Lung (tissue), 11 donors: ENCODE measurements at regions not wholly inside any gene's neighbourhood (a gene's known extent, or its start where the extent isn't known, plus 50 kb on each side); places are given as distances from the start of the nearest gene placed in this dataset.

Source experiments
- ATAC-seq: fragments of 200-7000 bp; cut with Tn5 transposase; one replicate; pipeline ENCODE4 v1.9.1; 2020; ENCODE audit warnings: moderate number of reproducible peaks; ENCODE audit not compliant: insufficient read depth, low FRiP score
- DNase-seq, 3 donors: peaks; one replicate each; pipeline ENCODE4 v3.0.0-alpha.2; 2013 to 2017
- H3K27ac ChIP-seq, 2 donors: one replicate each; pipeline ENCODE4 v1.5.1; 2013; ENCODE audit warnings: mild to moderate bottlenecking in 2 of 2, moderate library complexity in 2 of 2, control low read depth in 1 of 2, inconsistent platforms in 1 of 2, low read depth in 1 of 2, low read length in 1 of 2
- H3K27me3 ChIP-seq, 3 donors: one replicate each; pipeline ENCODE4 v1.5.1; 2013; ENCODE audit warnings: low read length in 2 of 3; ENCODE audit not compliant: control insufficient read depth in 3 of 3, insufficient read depth in 3 of 3
- H3K36me3 ChIP-seq, 4 donors: one replicate each; pipeline ENCODE4 v1.5.1; 2013; ENCODE audit warnings: low read length in 4 of 4, mild to moderate bottlenecking in 1 of 4, moderate library complexity in 1 of 4; ENCODE audit not compliant: control insufficient read depth in 4 of 4, insufficient read depth in 4 of 4
- H3K4me1 ChIP-seq, 5 donors: one replicate each; pipeline ENCODE4 v1.5.1; 2013; ENCODE audit warnings: low read length in 5 of 5, mild to moderate bottlenecking in 2 of 5, moderate library complexity in 1 of 5; ENCODE audit not compliant: control insufficient read depth in 5 of 5, insufficient read depth in 5 of 5
- H3K4me3 ChIP-seq: one replicate; pipeline ENCODE4 v1.5.1; 2013; ENCODE audit warnings: mild to moderate bottlenecking, control low read depth, moderate library complexity
- H3K9ac ChIP-seq, 2 donors: one replicate each; pipeline ENCODE4 v1.5.1; 2013; ENCODE audit warnings: low read length in 2 of 2, control low read depth in 1 of 2; ENCODE audit not compliant: insufficient read depth in 1 of 2
- H3K9me3 ChIP-seq, 4 donors: one replicate each; pipeline ENCODE4 v1.5.1; 2013; ENCODE audit warnings: low read length in 3 of 4, mild to moderate bottlenecking in 1 of 4, moderate library complexity in 1 of 4; ENCODE audit not compliant: control insufficient read depth in 4 of 4, insufficient read depth in 3 of 4
- CTCF ChIP-seq: IDR thresholded peaks from 2 replicates; pipeline ENCODE4 v1.5.1; 2012; ENCODE audit warnings: mild to moderate bottlenecking; ENCODE audit errors: control extremely low read depth, extremely low read depth
- whole genome bisulfite sequencing, 2 donors: extraction: QIAGEN DNeasy Blood & Tissue Kit; methylation state at CpG; one replicate each; pipeline ENCODE4 v1.1.7; 2013; 5-methylcytosine and 5-hydroxymethylcytosine counted together
- donor health status: control.
- donor health status: control.
- donor health status: Bipolar disorder and iron deficiency.
- donor health status: healthy.
- donor health status: DM: yes; HTN: yes; CAD: no.

GRCh38 chr5:27814983-27815382, 776.6 kb upstream of the CDH9 start:
- no peak for TF ChIP-seq CTCF
- Histone ChIP-seq H3K36me3 (no peaks in the 10 kb centered on the region), H3K4me1 (no peaks in the 10 kb centered on the region), H3K9ac (no peak overlapping the region), H3K27ac (no peak overlapping the region), H3K4me3 (no peak overlapping the region), H3K9me3 (no peaks in the 10 kb centered on the region), H3K27me3 (no peaks in the 10 kb centered on the region)
- ATAC-seq (no peak), DNase-seq (no peak)
- 0% methylated on average over 1 of the region's 1 CpG for WGBS, 2 donors

GRCh38 chr5:27814286-27814685, 775.9 kb upstream of the CDH9 start:
- H3K36me3 ChIP-seq: no peaks in the 10 kb centered on the region
- H3K4me1 ChIP-seq: no peaks in the 10 kb centered on the region
- WGBS, 2 donors: 78 to 82% methylated on average over 1 of the region's 1 CpG
- ATAC-seq (no peak), DNase-seq (no peak)
- no peak overlapping the region for H3K27ac ChIP-seq
- no peaks in the 10 kb centered on the region for H3K9me3 ChIP-seq
- H3K4me3 ChIP-seq: no peak overlapping the region
- H3K27me3 ChIP-seq: no peaks in the 10 kb centered on the region
- no peak overlapping the region for H3K9ac ChIP-seq
- no peak for TF ChIP-seq CTCF

- Histone ChIP-seq H3K9me3 (no peaks in the 10 kb centered on the region), H3K27ac (no peak overlapping the region), H3K27me3 (no peaks in the 10 kb centered on the region), H3K9ac (no peak overlapping the region), H3K4me1 (no peaks in the 10 kb centered on the region), H3K36me3 (no peaks in the 10 kb centered on the region), H3K4me3 (no peak overlapping the region)
- TF ChIP-seq CTCF: no peak
- DNase-seq (no peak), ATAC-seq (no peak)
- 73% methylated on average over 5 of the region's 5 CpGs for WGBS, 2 donors
These were observed 772.1 kb upstream of the CDH9 start for GRCh38 chr5:27810458-27810857.

- Histone ChIP-seq H3K27ac (no peak overlapping the region), H3K9me3 (peaks cover 0 to 4% (median 0%) of the 10 kb centered on the region in 4 donors), H3K27me3 (no peaks in the 10 kb centered on the region), H3K9ac (no peak overlapping the region), H3K4me1 (peaks cover 0 to under 1% (median 0%) of the 10 kb centered on the region in 5 donors), H3K4me3 (no peak overlapping the region), H3K36me3 (no peaks in the 10 kb centered on the region)
- DNase-seq (no peak), ATAC-seq (no peak)
- TF ChIP-seq CTCF: no peak
- 88 to 94% methylated on average over 1 of the region's 1 CpG for WGBS, 2 donors
These were observed 758.8 kb upstream of the CDH9 start for GRCh38 chr5:27797220-27797619.
